ENCODE measurements at regions not wholly inside any gene's neighbourhood (a gene's known extent, or its start where the extent isn't known, plus 50 kb on each side); places are given as distances from the start of the nearest gene placed in this dataset.

- DNase-seq (ENCODE audit: low read depth) = no peak
Observed at GRCh38 chr9:119649205-119649604, 280.0 kb upstream of the BRINP1 start.

GRCh38 chr9:119639287-119639955, 270.2 kb upstream of the BRINP1 start:
- DNase-seq (ENCODE audit: low read depth) = peak; percentile 0

GRCh38 chr9:119634006-119634405, 264.8 kb upstream of the BRINP1 start:
- no peak for DNase-seq (ENCODE audit: low read depth)

GRCh38 chr9:119611565-119611964, 242.3 kb upstream of the BRINP1 start:
- DNase-seq (ENCODE audit: low read depth) = no peak

GRCh38 chr9:119609277-119609971, 240.2 kb upstream of the BRINP1 start:
- no peak for DNase-seq (ENCODE audit: low read depth)

GRCh38 chr9:119601632-119602031, 232.4 kb upstream of the BRINP1 start:
- no peak for DNase-seq (ENCODE audit: low read depth)

GRCh38 chr9:119597499-119597898, 228.3 kb upstream of the BRINP1 start:
- no peak for DNase-seq (ENCODE audit: low read depth)

GRCh38 chr9:119596703-119597102, 227.5 kb upstream of the BRINP1 start:
- no peak for DNase-seq (ENCODE audit: low read depth)

GRCh38 chr9:119588874-119589744, 219.9 kb upstream of the BRINP1 start:
- no peak for DNase-seq (ENCODE audit: low read depth)

- no peak for DNase-seq (ENCODE audit: low read depth)
Observed at GRCh38 chr9:119577881-119578280, 208.6 kb upstream of the BRINP1 start.

- DNase-seq (ENCODE audit: low read depth) = no peak
Observed at GRCh38 chr9:119559986-119560385, 190.8 kb upstream of the BRINP1 start.

GRCh38 chr9:119559056-119559455, 189.8 kb upstream of the BRINP1 start:
- no peak for DNase-seq (ENCODE audit: low read depth)

GRCh38 chr9:119556129-119556875, 187.1 kb upstream of the BRINP1 start:
- DNase-seq (ENCODE audit: low read depth) = peak; percentile 55

GRCh38 chr9:119544492-119544891, 175.3 kb upstream of the BRINP1 start:
- DNase-seq (ENCODE audit: low read depth) = no peak

GRCh38 chr9:119537138-119537537, 167.9 kb upstream of the BRINP1 start:
- no peak for DNase-seq (ENCODE audit: low read depth)

GRCh38 chr9:119533504-119533903, 164.3 kb upstream of the BRINP1 start:
- DNase-seq (ENCODE audit: low read depth) = no peak

GRCh38 chr9:119526698-119527097, 157.5 kb upstream of the BRINP1 start:
- DNase-seq (ENCODE audit: low read depth) = no peak

GRCh38 chr9:119523508-119523907, 154.3 kb upstream of the BRINP1 start:
- no peak for DNase-seq (ENCODE audit: low read depth)

GRCh38 chr9:119522381-119522780, 153.1 kb upstream of the BRINP1 start:
- no peak for DNase-seq (ENCODE audit: low read depth)

GRCh38 chr9:119509291-119509905, 140.2 kb upstream of the BRINP1 start:
- DNase-seq (ENCODE audit: low read depth) = no peak

- DNase-seq (ENCODE audit: low read depth) = no peak
Observed at GRCh38 chr9:119501374-119501773, 132.1 kb upstream of the BRINP1 start.

Measured in RPMI7951 (cell line).